NOMO-1 treated with dmso at 0.1 percent for 144 hours (cell line): ENCODE measurements at regions not wholly inside any gene's neighbourhood (a gene's known extent, or its start where the extent isn't known, plus 50 kb on each side); places are given as distances from the start of the nearest gene placed in this dataset.

Experiments used
- DNase-seq: peaks from one replicate; lab custom pipeline; 2025; ENCODE audit not compliant: unreplicated experiment; lab: John Stamatoyannopoulos, UW

- DNase-seq = peak; percentile 35
These were observed 148.3 kb upstream of the POU2AF2 start for GRCh38 chr11:111097191-111097590.

- DNase-seq = no peak
These were observed 150.2 kb upstream of the POU2AF2 start for GRCh38 chr11:111095327-111095726.

- no peak for DNase-seq
These were observed 152.5 kb upstream of the POU2AF2 start for GRCh38 chr11:111093061-111093460.

GRCh38 chr11:111091321-111091938 is 154.1 kb upstream of the POU2AF2 start:
- DNase-seq = no peak

GRCh38 chr11:111089759-111090158 is 155.8 kb upstream of the POU2AF2 start:
- DNase-seq = no peak

GRCh38 chr11:111088847-111089355 is 156.6 kb upstream of the POU2AF2 start:
- no peak for DNase-seq

- no peak for DNase-seq
These were observed 159.5 kb upstream of the POU2AF2 start for GRCh38 chr11:111086058-111086457.

- DNase-seq = no peak
These were observed 162.9 kb upstream of the POU2AF2 start for GRCh38 chr11:111082664-111083063.

- DNase-seq = no peak
These were observed 164.5 kb upstream of the POU2AF2 start for GRCh38 chr11:111081021-111081511.

GRCh38 chr11:111077530-111078322 is 167.8 kb upstream of the POU2AF2 start:
- DNase-seq = no peak

- no peak for DNase-seq
These were observed 176.5 kb upstream of the POU2AF2 start for GRCh38 chr11:111069066-111069465.

GRCh38 chr11:111067994-111068393 is 177.5 kb upstream of the POU2AF2 start:
- no peak for DNase-seq

- DNase-seq = no peak
These were observed 178.7 kb upstream of the POU2AF2 start for GRCh38 chr11:111066846-111067245.

- DNase-seq = no peak
These were observed 181.6 kb upstream of the POU2AF2 start for GRCh38 chr11:111063726-111064517.

GRCh38 chr11:111062420-111062819 is 183.1 kb upstream of the POU2AF2 start:
- DNase-seq = no peak

GRCh38 chr11:111059726-111060125 is 185.8 kb upstream of the POU2AF2 start:
- no peak for DNase-seq

- DNase-seq = no peak
These were observed 196.4 kb upstream of the POU2AF2 start for GRCh38 chr11:111049131-111049530.

- no peak for DNase-seq
These were observed 198.2 kb upstream of the POU2AF2 start for GRCh38 chr11:111047374-111047773.

- DNase-seq = no peak
These were observed 199.2 kb upstream of the POU2AF2 start for GRCh38 chr11:111046291-111046690.

- no peak for DNase-seq
These were observed 199.7 kb upstream of the POU2AF2 start for GRCh38 chr11:111045874-111046273.

GRCh38 chr11:111045407-111045803 is 200.1 kb upstream of the POU2AF2 start:
- no peak for DNase-seq
